Ishikawa (cell line): ENCODE measurements at regions not wholly inside any gene's neighbourhood (a gene's known extent, or its start where the extent isn't known, plus 50 kb on each side); places are given as distances from the start of the nearest gene placed in this dataset.

Experiments
- CEBPB ChIP-seq: IDR thresholded peaks from 2 replicates; pipeline ENCODE4 v1.6.1; 2012
- CREB1 ChIP-seq: IDR thresholded peaks from 2 replicates; pipeline ENCODE4 v1.6.1; 2012; ENCODE audit warnings: low read depth
- EGR1 ChIP-seq: IDR thresholded peaks from 2 replicates; pipeline ENCODE4 v1.6.1; 2012
- EP300 ChIP-seq: IDR thresholded peaks from 2 replicates; pipeline ENCODE4 v1.6.1; 2012; ENCODE audit warnings: borderline replicate concordance
- FOXM1 ChIP-seq: IDR thresholded peaks from 2 replicates; pipeline ENCODE4 v1.6.1; 2012; ENCODE audit warnings: low read depth, borderline replicate concordance
- NFIC ChIP-seq: IDR thresholded peaks from 2 replicates; pipeline ENCODE4 v1.6.1; 2012
- RAD21 ChIP-seq: IDR thresholded peaks from 2 replicates; pipeline ENCODE4 v1.6.1; 2012; ENCODE audit warnings: low read depth
- REST ChIP-seq: IDR thresholded peaks from 2 replicates; pipeline ENCODE4 v1.6.1; 2012; ENCODE audit warnings: low read depth, mild to moderate bottlenecking
- TAF1 ChIP-seq: IDR thresholded peaks from 2 replicates; pipeline ENCODE4 v1.6.1; 2012; ENCODE audit warnings: low read depth, mild to moderate bottlenecking
- USF1 ChIP-seq: IDR thresholded peaks from 2 replicates; pipeline ENCODE4 v1.6.1; 2012
- YY1 ChIP-seq: IDR thresholded peaks from 2 replicates; pipeline ENCODE4 v1.6.1; 2012; ENCODE audit warnings: low read depth
- ZBTB7A ChIP-seq: IDR thresholded peaks from 2 replicates; pipeline ENCODE4 v1.6.1; 2012; ENCODE audit warnings: low read depth
- TF ChIP-seq, protein P1 (sequence below): IDR thresholded peaks from 2 replicates; pipeline ENCODE4 v1.6.1; 2012

DNA sequence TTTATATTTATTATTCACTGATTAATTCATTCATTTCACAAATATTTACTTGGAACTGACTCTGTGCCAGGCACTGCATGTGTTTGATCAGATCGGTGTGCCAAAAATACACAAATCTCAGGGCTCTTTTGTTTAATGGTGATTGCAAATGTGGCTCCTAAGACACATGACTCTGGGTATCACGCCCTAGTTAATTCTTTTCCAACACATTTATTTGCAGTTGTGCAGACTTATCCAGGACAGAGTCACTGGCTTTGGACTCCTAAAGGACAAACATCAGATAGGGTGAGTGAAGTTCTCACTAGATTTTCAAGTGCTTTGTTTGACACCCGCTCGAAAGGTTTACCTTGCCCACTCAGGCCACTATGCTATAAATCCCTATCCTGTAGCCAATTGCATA lies 335.5 kb downstream of the BARHL2 start:
- TF ChIP-seq EP300 (no peak), TAF1 (no peak), REST (no peak), CEBPB (no peak), NFIC (no peak), EGR1 (no peak), RAD21 (no peak), ZBTB7A (no peak), YY1 (no peak), USF1 (no peak), FOXM1 (no peak), CREB1 (no peak)
- TF ChIP-seq, protein P1, sequence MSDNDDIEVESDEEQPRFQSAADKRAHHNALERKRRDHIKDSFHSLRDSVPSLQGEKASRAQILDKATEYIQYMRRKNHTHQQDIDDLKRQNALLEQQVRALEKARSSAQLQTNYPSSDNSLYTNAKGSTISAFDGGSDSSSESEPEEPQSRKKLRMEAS, result no peak
